ENCODE measurements at regions not wholly inside any gene's neighbourhood (a gene's known extent, or its start where the extent isn't known, plus 50 kb on each side); places are given as distances from the start of the nearest gene placed in this dataset.

DNA sequence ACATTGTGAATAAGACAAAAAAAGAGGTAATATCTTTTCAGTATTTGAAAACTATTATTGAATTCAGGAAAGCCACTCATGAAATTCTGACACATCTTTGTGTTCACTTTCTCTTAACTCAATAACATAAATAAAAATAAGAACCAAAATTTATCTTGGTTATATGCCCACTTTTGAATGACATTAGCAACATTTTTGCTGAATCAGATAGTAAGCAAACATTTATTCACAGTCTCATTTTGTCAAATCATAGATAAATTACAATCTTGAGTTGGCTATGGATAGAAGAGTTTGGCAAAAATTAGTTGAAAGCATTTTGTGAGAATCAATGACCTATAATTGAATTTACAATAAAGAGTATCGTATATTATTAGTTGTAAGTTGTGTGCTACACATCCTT lies 545.1 kb upstream of the PKDCC start:
- DNase-seq (ENCODE audit: low read depth): no peak
- H3K4me3 ChIP-seq (ENCODE audit: low read depth, low read length): no peak overlapping the region
- TF ChIP-seq, protein P1, sequence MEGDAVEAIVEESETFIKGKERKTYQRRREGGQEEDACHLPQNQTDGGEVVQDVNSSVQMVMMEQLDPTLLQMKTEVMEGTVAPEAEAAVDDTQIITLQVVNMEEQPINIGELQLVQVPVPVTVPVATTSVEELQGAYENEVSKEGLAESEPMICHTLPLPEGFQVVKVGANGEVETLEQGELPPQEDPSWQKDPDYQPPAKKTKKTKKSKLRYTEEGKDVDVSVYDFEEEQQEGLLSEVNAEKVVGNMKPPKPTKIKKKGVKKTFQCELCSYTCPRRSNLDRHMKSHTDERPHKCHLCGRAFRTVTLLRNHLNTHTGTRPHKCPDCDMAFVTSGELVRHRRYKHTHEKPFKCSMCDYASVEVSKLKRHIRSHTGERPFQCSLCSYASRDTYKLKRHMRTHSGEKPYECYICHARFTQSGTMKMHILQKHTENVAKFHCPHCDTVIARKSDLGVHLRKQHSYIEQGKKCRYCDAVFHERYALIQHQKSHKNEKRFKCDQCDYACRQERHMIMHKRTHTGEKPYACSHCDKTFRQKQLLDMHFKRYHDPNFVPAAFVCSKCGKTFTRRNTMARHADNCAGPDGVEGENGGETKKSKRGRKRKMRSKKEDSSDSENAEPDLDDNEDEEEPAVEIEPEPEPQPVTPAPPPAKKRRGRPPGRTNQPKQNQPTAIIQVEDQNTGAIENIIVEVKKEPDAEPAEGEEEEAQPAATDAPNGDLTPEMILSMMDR (conservative IDR thresholded peaks at IDR 0.05; ENCODE audit: low read depth, low read length): no peak

DNA sequence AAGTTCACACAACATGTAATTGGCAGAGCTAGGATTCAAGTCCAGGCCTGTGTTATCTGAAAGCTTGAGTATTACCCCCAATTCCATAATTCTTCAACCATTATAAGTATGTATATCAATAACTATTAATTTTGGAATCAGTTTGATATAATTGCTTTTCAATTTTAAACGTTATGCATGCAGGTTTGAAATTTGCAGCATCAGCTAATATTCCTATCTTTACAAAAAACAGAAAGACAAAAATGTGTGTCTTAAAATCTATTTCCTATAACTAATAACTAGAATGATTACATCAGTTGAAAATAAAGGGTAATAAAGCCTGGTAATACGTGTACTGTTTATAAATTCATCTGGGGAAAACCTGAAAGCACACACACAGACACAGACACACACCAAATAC lies 543.3 kb upstream of the PKDCC start:
- DNase-seq (ENCODE audit: low read depth): no peak
- TF ChIP-seq, protein P1 (conservative IDR thresholded peaks at IDR 0.05; ENCODE audit: low read depth, low read length): no peak
- no peak overlapping the region for H3K4me3 ChIP-seq (ENCODE audit: low read depth, low read length)

DNA sequence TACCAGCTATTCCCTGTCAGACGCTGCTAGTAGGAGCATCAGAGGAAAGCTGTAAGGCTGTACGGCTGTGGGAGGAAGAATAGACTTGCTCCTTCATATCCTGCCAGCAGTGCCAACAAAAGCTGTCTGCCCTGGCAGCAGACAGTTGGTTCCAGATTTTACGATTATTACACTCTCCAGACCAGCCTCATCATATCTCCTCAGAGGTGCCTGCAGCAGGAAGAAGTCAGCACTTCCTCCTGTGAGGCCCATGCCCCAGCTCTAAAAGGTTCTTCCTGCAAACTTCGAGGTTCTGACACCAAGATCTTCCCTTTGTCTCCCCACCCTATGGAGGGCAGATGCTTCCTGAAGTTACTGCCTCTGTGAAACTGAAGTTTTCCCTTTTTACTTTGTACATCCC lies 537.7 kb upstream of the PKDCC start:
- no peak overlapping the region for H3K4me3 ChIP-seq (ENCODE audit: low read depth, low read length)
- no peak for DNase-seq (ENCODE audit: low read depth)
- TF ChIP-seq, protein P1 (conservative IDR thresholded peaks at IDR 0.05; ENCODE audit: low read depth, low read length): no peak

DNA sequence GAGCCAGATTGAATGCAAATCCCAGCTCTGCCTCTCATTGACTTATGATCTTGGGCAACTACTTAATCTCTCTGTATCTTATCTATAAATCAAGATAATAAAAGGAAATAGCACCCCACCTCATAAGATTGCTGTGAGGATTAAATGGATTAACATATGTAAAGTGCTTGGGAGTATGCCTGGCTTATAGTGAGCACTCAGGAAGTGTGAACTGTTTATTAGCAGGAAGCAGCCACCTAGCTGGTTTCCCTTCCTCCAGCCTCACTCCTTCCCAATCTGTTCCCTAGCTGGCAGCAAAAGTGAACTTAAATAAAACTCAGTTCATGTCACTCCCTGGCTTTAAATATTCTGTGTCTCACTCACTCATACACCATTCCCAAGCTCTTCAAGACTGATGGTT lies 526.6 kb upstream of the PKDCC start:
- H3K4me3 ChIP-seq (ENCODE audit: low read depth, low read length): no peak overlapping the region
- TF ChIP-seq, protein P1 (conservative IDR thresholded peaks at IDR 0.05; ENCODE audit: low read depth, low read length): no peak
- no peak for DNase-seq (ENCODE audit: low read depth)

DNA sequence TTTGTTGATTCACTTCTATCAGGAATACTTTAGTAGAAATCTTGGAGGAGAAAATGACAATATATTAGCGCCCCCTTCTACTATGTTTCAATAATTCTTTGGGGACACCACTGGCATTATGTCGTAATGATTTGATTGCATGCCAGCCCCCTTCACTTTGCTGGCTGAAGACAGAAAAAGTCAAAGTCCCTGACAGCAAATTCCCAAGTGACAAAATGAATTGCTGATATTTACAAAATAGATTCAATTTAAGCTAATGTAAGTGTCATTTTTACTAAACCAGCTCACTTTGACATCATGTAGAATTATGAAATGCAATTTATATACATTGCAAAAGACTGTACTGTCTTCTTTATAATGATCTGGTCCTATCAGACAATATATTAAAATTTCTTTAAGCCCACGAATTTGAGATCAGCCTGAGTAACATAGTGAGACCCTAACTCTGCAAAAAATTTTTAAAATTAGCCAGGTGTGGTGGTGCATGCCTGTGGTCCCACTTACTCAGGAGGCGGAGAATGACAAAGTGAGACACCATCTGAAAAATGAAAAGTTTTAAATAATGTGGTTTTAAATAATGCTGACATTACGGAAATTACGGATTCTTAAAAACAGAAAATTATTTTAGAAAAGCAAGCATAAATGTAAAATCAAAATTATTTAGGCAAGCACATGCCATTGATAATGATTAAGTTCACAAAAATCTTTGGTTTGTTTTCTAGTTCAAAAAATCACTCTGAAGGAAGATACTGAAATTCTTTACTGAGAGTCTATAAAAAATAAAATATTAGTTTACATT lies 520.1 kb upstream of the PKDCC start:
- no peak for DNase-seq (ENCODE audit: low read depth)
- TF ChIP-seq, protein P1 (conservative IDR thresholded peaks at IDR 0.05; ENCODE audit: low read depth, low read length): no peak

DNA sequence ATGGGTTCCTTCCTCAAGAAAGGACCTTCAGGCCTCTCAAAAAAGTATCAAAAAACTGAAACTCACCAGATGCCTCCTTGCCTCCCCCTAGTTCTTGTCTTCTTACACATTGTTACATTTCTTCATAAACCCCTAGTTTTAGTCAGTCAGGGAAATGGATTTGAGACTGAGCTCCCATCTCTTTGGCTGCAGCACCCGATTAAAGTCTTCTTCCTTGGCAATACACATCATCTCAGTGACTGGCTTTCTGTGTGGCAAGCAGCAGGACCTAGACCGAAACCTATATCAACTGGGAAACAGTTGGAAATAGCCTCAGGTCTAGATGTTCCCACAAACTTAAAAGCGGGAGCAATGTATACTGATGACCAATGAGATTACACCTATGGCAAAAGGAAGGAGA lies 512.2 kb upstream of the PKDCC start:
- DNase-seq (ENCODE audit: low read depth): no peak
- TF ChIP-seq, protein P1 (conservative IDR thresholded peaks at IDR 0.05; ENCODE audit: low read depth, low read length): no peak
- H3K4me3 ChIP-seq (ENCODE audit: low read depth, low read length): no peak overlapping the region

More for the DNA sequence above, 520.1 kb upstream of the PKDCC start:
- no peak overlapping the region for H3K4me3 ChIP-seq (ENCODE audit: low read depth, low read length)
